HCT116 (cell line): ENCODE measurements at regions not wholly inside any gene's neighbourhood (a gene's known extent, or its start where the extent isn't known, plus 50 kb on each side); places are given as distances from the start of the nearest gene placed in this dataset.

Experiments used
- ATAC-seq: fragments of 200-7000 bp; cut with Tn5 transposase; 2 replicates; pipeline ENCODE4 v1.9.1; 2020; ENCODE audit warnings: mild to moderate bottlenecking, moderate library complexity
- BruUV-seq: library from RNA; stranded (reverse); fragments of 400-500 nt; replicated peaks from 2 replicates; lab custom pipeline; 2021; lab: Mats Ljungman, UMichigan
- CTCF ChIA-PET: fragments of 300-600 bp; sonication (Branson Sonifier 250); formaldehyde crosslinking; loops from one replicate; lab custom pipeline; 2021; ENCODE audit warnings: antibody characterized with exemption; lab: Charles Lee
- POLR2A ChIA-PET: fragments of 300-600, 350-600 bp; sonication (Branson Sonifier 250); formaldehyde crosslinking; loops from one replicate; lab custom pipeline; 2021; ENCODE audit warnings: antibody characterized with exemption; lab: Charles Lee
- RAD21 ChIA-PET, 2 experiments: fragments of 300-600 bp; sonication (Branson Sonifier 250); formaldehyde crosslinking; loops; one replicate each; lab custom pipeline; 2023; ENCODE audit warnings: low total read pairs in 2 of 2; ENCODE audit not compliant: uncharacterized antibody in 2 of 2, unreplicated experiment in 2 of 2, low non-redundant PET in 1 of 2; lab: Charles Lee
- DNase-seq: peaks from one replicate; pipeline ENCODE4 v3.0.0-alpha.2; 2010; ENCODE audit warnings: low read depth, low spot score
- H2AFZ ChIP-seq: fragments of 200-600 bp; shearing (Covaris generic), sonication (generic); 2 replicates; pipeline ENCODE4 v1.6.1; 2017; ENCODE audit warnings: low read depth, mixed run types, mixed read lengths, antibody characterized with exemption, low read length; ENCODE audit not compliant: poor library complexity, severe bottlenecking
- H3K27ac ChIP-seq: 2 replicates; pipeline ENCODE4 v1.5.1; 2012; ENCODE audit warnings: low read depth, low read length
- H3K27me3 ChIP-seq: fragments of 200-600 bp; sonication (generic); 2 replicates; pipeline ENCODE4 v1.6.1; 2016; ENCODE audit warnings: mixed run types, low read length, mixed read lengths; ENCODE audit not compliant: insufficient read depth
- H3K36me3 ChIP-seq, 2 experiments: fragments of 200-500 bp in 1 of 2; fragments of 200-600 bp in 1 of 2; sonication (Bioruptor generic) in 1 of 2; sonication (generic) in 1 of 2; 2 replicates each; pipeline versions ENCODE4 v1.5.1 to v1.6.1; 2014 to 2016; ENCODE audit warnings: low read length in 2 of 2, inconsistent platforms in 1 of 2, mixed read lengths in 1 of 2, mixed run types in 1 of 2; ENCODE audit not compliant: insufficient read depth in 2 of 2, control insufficient read depth in 1 of 2
- H3K4me1 ChIP-seq, 2 experiments: fragments of 200-600 bp in 1 of 2; sonication (generic) in 1 of 2; 2 replicates each; pipeline versions ENCODE4 v1.5.1 to v1.6.1; 2012 to 2017; ENCODE audit warnings: low read length in 2 of 2, inconsistent platforms in 1 of 2, mild to moderate bottlenecking in 1 of 2, mixed read lengths in 1 of 2, mixed run types in 1 of 2, moderate library complexity in 1 of 2; ENCODE audit not compliant: insufficient read depth in 2 of 2, control insufficient read depth in 1 of 2
- H3K4me2 ChIP-seq: fragments of 200-600 bp; sonication (generic); 2 replicates; pipeline ENCODE4 v1.6.1; 2017; ENCODE audit warnings: mixed run types, low read length, mixed read lengths
- H3K4me3 ChIP-seq, 2 experiments: fragments of 200-600 bp in 1 of 2; sonication (generic) in 1 of 2; replicated peaks in 1 of 2; 2 replicates each; pipeline ENCODE4 v1.5.1; 2011 to 2016; ENCODE audit warnings: low read length in 2 of 2, control low read depth in 1 of 2, low read depth in 1 of 2, mild to moderate bottlenecking in 1 of 2, mixed read lengths in 1 of 2, mixed run types in 1 of 2
- H3K79me2 ChIP-seq: fragments of 200-600 bp; sonication (generic); 2 replicates; pipeline ENCODE4 v1.6.1; 2017; ENCODE audit warnings: mild to moderate bottlenecking, mixed run types, low read length, moderate library complexity, mixed read lengths; ENCODE audit not compliant: insufficient read depth
- H3K9ac ChIP-seq: fragments of 200-600 bp; sonication (generic); 2 replicates; pipeline ENCODE4 v1.6.1; 2016; ENCODE audit warnings: low read length, mixed read lengths
- H3K9me2 ChIP-seq: fragments of 200-600 bp; sonication (generic), shearing (Covaris generic); 2 replicates; pipeline ENCODE4 v1.6.1; 2017; ENCODE audit warnings: mixed run types, mild to moderate bottlenecking, moderate library complexity; ENCODE audit not compliant: insufficient read depth
- H3K9me3 ChIP-seq, 2 experiments: fragments of 200-500 bp in 1 of 2; fragments of 200-600 bp in 1 of 2; sonication (Bioruptor generic) in 1 of 2; sonication (generic) in 1 of 2; 2 replicates each; pipeline ENCODE4 v1.6.1; 2014 to 2017; ENCODE audit warnings: low read length in 2 of 2, mixed read lengths in 2 of 2, inconsistent platforms in 1 of 2, low read depth in 1 of 2, mild to moderate bottlenecking in 1 of 2, mixed run types in 1 of 2, moderate library complexity in 1 of 2; ENCODE audit not compliant: control insufficient read depth in 1 of 2, insufficient read depth in 1 of 2
- H4K20me1 ChIP-seq: fragments of 200-600 bp; sonication (generic), shearing (Covaris generic); 2 replicates; pipeline ENCODE4 v1.6.1; 2017; ENCODE audit warnings: mixed run types, mild to moderate bottlenecking, moderate library complexity; ENCODE audit not compliant: insufficient read depth
- CBX3 ChIP-seq: IDR thresholded peaks from 2 replicates; pipeline ENCODE4 v1.6.1; 2012; ENCODE audit warnings: low read depth
- CEBPB ChIP-seq: IDR thresholded peaks from 2 replicates; pipeline ENCODE4 v1.6.1; 2012; ENCODE audit warnings: low read depth
- ELF1 ChIP-seq: IDR thresholded peaks from 2 replicates; pipeline ENCODE4 v1.6.1; 2012; ENCODE audit warnings: low read depth, borderline replicate concordance
- POLR2A ChIP-seq: IDR thresholded peaks from 2 replicates; pipeline ENCODE4 v1.7.0; 2011; ENCODE audit warnings: borderline replicate concordance; ENCODE audit not compliant: insufficient read depth, insufficient read length; ENCODE audit errors: extremely low read depth
- POLR2AphosphoS5 ChIP-seq: IDR thresholded peaks from 2 replicates; pipeline ENCODE4 v1.6.1; 2011; ENCODE audit warnings: mild to moderate bottlenecking, low read depth, low read length, moderate library complexity
- SIN3A ChIP-seq: IDR thresholded peaks from 2 replicates; pipeline ENCODE4 v1.6.1; 2012; ENCODE audit warnings: low read depth
- SRF ChIP-seq: IDR thresholded peaks from 2 replicates; pipeline ENCODE4 v1.6.1; 2012; ENCODE audit warnings: low read depth
- TCF7L2 ChIP-seq: IDR thresholded peaks from 2 replicates; pipeline ENCODE4 v1.7.0; 2011; ENCODE audit warnings: borderline replicate concordance, inconsistent platforms; ENCODE audit not compliant: insufficient read depth, insufficient read length; ENCODE audit errors: extremely low read depth
- YY1 ChIP-seq: IDR thresholded peaks from 2 replicates; pipeline ENCODE4 v1.6.1; 2011; ENCODE audit warnings: low read length, low read depth, moderate library complexity, mild to moderate bottlenecking; ENCODE audit not compliant: insufficient replicate concordance; ENCODE audit errors: extremely low read depth
- ZFX ChIP-seq: fragments of 450-650 bp; IDR thresholded peaks from 2 replicates; pipeline ENCODE4 v1.6.1; 2017
- ZNF274 ChIP-seq: fragments of 200-500 bp; sonication (Bioruptor generic); IDR thresholded peaks from 2 replicates; pipeline ENCODE4 v1.6.1; 2014; ENCODE audit warnings: mild to moderate bottlenecking, low read depth, low read length, inconsistent platforms
- intact Hi-C: fragments of 100-400 bp; cut with micrococcal nuclease; formaldehyde crosslinking; loops from 2 replicates; pipeline ENCODE4 v1.10.0; 2022
- TF ChIP-seq, protein P1 (sequence below), 3 experiments: fragments of 200-600 bp in 1 of 3; sonication (generic) in 1 of 3; IDR thresholded peaks in 2 of 3; conservative IDR thresholded peaks in 1 of 3; 2 replicates each; pipeline ENCODE4 v1.5.1; 2012 to 2017; ENCODE audit warnings: low read depth in 2 of 3, low read length in 2 of 3, antibody characterized with exemption in 1 of 3, borderline replicate concordance in 1 of 3, control low read depth in 1 of 3, mild to moderate bottlenecking in 1 of 3, mixed read lengths in 1 of 3, mixed run types in 1 of 3, moderate library complexity in 1 of 3; ENCODE audit not compliant: insufficient read depth in 1 of 3
- TF ChIP-seq, protein P2 (sequence below): IDR thresholded peaks from 2 replicates; pipeline ENCODE4 v1.6.1; 2012
- TF ChIP-seq, protein P3 (sequence below): IDR thresholded peaks from 2 replicates; pipeline ENCODE4 v1.6.1; 2011; ENCODE audit warnings: mild to moderate bottlenecking, low read length, moderate library complexity; ENCODE audit not compliant: insufficient replicate concordance; ENCODE audit errors: extremely low read depth

DNA sequence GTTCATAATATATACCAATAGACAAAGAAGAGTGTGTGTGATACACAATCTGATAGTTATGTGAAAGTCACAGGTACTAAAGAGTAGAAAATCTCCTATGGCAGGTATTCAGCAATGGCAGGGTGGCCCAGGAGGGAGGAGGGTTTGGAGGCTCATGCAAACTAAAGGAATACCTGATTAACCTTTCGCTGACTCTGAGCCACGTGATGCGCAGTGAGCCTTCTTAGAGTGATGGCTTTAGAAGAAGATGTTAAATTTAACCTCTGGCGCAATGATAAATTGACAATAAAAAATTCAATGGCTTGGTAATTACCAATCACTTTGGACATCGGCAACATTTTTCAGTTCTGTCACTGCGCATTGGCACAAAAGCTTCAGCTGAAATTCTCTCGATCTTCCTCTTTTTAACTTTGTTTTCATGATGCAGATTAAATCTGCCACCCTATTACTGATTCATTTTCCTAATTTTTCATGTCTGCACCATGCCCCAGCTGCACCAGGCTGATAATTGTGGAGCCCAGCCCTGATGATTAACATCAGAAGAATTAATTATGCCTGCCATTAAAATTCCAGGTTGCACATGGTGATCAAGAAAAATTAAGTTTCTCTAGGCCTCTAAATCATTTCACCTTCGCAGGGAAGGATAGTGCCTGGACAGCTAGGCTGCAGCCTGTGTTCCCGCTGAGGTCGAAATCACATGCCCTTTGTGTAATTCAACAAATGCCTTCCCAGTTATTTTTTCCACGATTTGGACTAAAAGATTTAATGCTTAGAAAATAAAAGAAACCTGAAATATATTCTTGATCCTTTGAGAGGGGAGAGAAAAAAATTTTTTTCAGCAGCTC lies 250.6 kb upstream of the HNRNPA3 start:
- intact Hi-C loops = no loop called here
- Histone ChIP-seq H3K9me2 (no peaks in the 10 kb centered on the region), H3K4me3 (no peak overlapping the region), H3K4me2 (no peak overlapping the region), H3K9ac (no peak overlapping the region), H4K20me1 (no peaks in the 10 kb centered on the region), H3K27ac (no peak overlapping the region), H3K79me2 (no peaks in the 10 kb centered on the region), H3K9me3 (no peaks in the 10 kb centered on the region), H3K36me3 (no peaks in the 10 kb centered on the region), H2AFZ (no peak overlapping the region), H3K4me1 (no peaks in the 10 kb centered on the region), H3K27me3 (peaks cover 53% of the 10 kb centered on the region)
- RAD21 ChIA-PET = no interaction called here
- POLR2A ChIA-PET = no interaction called here
- CTCF ChIA-PET = no interaction called here
- TF ChIP-seq ELF1 (no peak), SRF (no peak), ZFX (no peak), YY1 (no peak), CBX3 (no peak), POLR2A (no peak), TCF7L2 (no peak), POLR2AphosphoS5 (no peak), CEBPB (no peak), SIN3A (no peak), ZNF274 (no peak)
- TF ChIP-seq, protein P1, sequence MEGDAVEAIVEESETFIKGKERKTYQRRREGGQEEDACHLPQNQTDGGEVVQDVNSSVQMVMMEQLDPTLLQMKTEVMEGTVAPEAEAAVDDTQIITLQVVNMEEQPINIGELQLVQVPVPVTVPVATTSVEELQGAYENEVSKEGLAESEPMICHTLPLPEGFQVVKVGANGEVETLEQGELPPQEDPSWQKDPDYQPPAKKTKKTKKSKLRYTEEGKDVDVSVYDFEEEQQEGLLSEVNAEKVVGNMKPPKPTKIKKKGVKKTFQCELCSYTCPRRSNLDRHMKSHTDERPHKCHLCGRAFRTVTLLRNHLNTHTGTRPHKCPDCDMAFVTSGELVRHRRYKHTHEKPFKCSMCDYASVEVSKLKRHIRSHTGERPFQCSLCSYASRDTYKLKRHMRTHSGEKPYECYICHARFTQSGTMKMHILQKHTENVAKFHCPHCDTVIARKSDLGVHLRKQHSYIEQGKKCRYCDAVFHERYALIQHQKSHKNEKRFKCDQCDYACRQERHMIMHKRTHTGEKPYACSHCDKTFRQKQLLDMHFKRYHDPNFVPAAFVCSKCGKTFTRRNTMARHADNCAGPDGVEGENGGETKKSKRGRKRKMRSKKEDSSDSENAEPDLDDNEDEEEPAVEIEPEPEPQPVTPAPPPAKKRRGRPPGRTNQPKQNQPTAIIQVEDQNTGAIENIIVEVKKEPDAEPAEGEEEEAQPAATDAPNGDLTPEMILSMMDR (IDR thresholded peaks at IDR 0.05 in 2 of 3, conservative IDR thresholded peaks at IDR 0.05 in 1 of 3; ENCODE audit: borderline replicate concordance in 1 of 3, insufficient read depth in 1 of 3, low read depth in 2 of 3, low read length in 2 of 3) = no peak
- TF ChIP-seq, protein P2, sequence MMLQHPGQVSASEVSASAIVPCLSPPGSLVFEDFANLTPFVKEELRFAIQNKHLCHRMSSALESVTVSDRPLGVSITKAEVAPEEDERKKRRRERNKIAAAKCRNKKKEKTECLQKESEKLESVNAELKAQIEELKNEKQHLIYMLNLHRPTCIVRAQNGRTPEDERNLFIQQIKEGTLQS = no peak
- TF ChIP-seq, protein P3, sequence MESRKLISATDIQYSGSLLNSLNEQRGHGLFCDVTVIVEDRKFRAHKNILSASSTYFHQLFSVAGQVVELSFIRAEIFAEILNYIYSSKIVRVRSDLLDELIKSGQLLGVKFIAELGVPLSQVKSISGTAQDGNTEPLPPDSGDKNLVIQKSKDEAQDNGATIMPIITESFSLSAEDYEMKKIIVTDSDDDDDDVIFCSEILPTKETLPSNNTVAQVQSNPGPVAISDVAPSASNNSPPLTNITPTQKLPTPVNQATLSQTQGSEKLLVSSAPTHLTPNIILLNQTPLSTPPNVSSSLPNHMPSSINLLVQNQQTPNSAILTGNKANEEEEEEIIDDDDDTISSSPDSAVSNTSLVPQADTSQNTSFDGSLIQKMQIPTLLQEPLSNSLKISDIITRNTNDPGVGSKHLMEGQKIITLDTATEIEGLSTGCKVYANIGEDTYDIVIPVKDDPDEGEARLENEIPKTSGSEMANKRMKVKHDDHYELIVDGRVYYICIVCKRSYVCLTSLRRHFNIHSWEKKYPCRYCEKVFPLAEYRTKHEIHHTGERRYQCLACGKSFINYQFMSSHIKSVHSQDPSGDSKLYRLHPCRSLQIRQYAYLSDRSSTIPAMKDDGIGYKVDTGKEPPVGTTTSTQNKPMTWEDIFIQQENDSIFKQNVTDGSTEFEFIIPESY = no peak
- no TSS peak for BruUV-seq
- ATAC-seq (no peak), DNase-seq (no peak)
